ENCODE measurements at regions not wholly inside any gene's neighbourhood (a gene's known extent, or its start where the extent isn't known, plus 50 kb on each side); places are given as distances from the start of the nearest gene placed in this dataset.

GRCh38 chr11:131234221-131234620 is 136.2 kb upstream of the NTM start:
- Histone ChIP-seq H2BK15ac (ENCODE audit: low read depth, low read length) (no peak overlapping the region), H2AK5ac (ENCODE audit: insufficient read length, low read length) (no peak overlapping the region), H3K56ac (ENCODE audit: insufficient read length, low read depth, low read length) (no peak overlapping the region), H2BK12ac (ENCODE audit: insufficient read length, low read depth, low read length) (no peak overlapping the region), H2AFZ (ENCODE audit: low read length) (no peak overlapping the region), H3K23ac (ENCODE audit: insufficient read length, low read depth, low read length) (no peak overlapping the region), H3K27me3 (ENCODE audit: insufficient read depth, low read length) (no peaks in the 10 kb centered on the region), H3K4me1 (ENCODE audit: insufficient read depth, low read length) (peaks cover 6% of the 10 kb centered on the region; the same call in 1 of the 2 replicates), H2BK20ac (ENCODE audit: low read depth, low read length, poor library complexity, severe bottlenecking) (no peak overlapping the region), H4K8ac (replicated peaks; ENCODE audit: insufficient read length, low read depth, low read length) (no peak overlapping the region), H3K4me2 (ENCODE audit: insufficient read depth, insufficient read length, low read length) (no peak overlapping the region), H3K79me2 (ENCODE audit: insufficient read depth, low read length) (no peaks in the 10 kb centered on the region), H4K20me1 (ENCODE audit: control insufficient read depth, insufficient read depth, insufficient read length) (no peaks in the 10 kb centered on the region), H4K91ac (ENCODE audit: insufficient read length, low read depth, low read length) (no peak overlapping the region), H3K4ac (ENCODE audit: low read depth, low read length) (no peak overlapping the region), H4K5ac (ENCODE audit: insufficient read length, low read depth, low read length) (no peak overlapping the region), H3T11ph (ENCODE audit: low read length) (no peak overlapping the region), H3K14ac (ENCODE audit: insufficient read depth, low read length) (no peak overlapping the region), H3K18ac (ENCODE audit: insufficient read length, low read depth, low read length) (no peak overlapping the region), H3K9me3 (ENCODE audit: control insufficient read depth, low read depth, low read length) (no peaks in the 10 kb centered on the region), H3K27ac (ENCODE audit: insufficient read length, low read depth, low read length) (no peak overlapping the region), H3K23me2 (ENCODE audit: insufficient read length, low read depth, low read length, poor library complexity, severe bottlenecking) (no peaks in the 10 kb centered on the region), H3K9ac (ENCODE audit: extremely low read depth, insufficient read length, low read length) (no peak overlapping the region), H2BK5ac (ENCODE audit: insufficient read length, low read length) (no peak overlapping the region), H2BK120ac (ENCODE audit: low read depth, low read length, poor library complexity, severe bottlenecking) (no peak overlapping the region), H3K79me1 (ENCODE audit: insufficient read depth, low read depth, low read length, poor library complexity, severe bottlenecking) (no peaks in the 10 kb centered on the region)
- Mint-ChIP-seq H3K4me1 (peaks cover 32 to 37% of the 10 kb centered on the region in 2 experiments), H3K4me3 (no peak overlapping the region), H3K36me3 (ENCODE audit: insufficient read depth in 1 of 3, low read depth in 3 of 3) (no peaks in the 10 kb centered on the region), H3K9me3 (no peaks in the 10 kb centered on the region; a peak in 1 of 5 replicates), H3K27ac (no peak overlapping the region), H3K27me3 (ENCODE audit: low read depth) (peaks cover 2% of the 10 kb centered on the region; the same call in 1 of the 2 replicates)
- no peak for DNase-seq
- no peak for TF ChIP-seq CTCF (conservative IDR thresholded peaks at IDR 0.05)
- WGBS (ENCODE audit: extremely low coverage, insufficient read length, low lambda C conversion rate) = no CpG with 5 or more reads among the region's 15 CpGs

Data from H9 (cell line).